IMR-90 (cell line): ENCODE measurements at regions not wholly inside any gene's neighbourhood (a gene's known extent, or its start where the extent isn't known, plus 50 kb on each side); places are given as distances from the start of the nearest gene placed in this dataset.

Experiments
- ATAC-seq: fragments of 200-7000 bp; cut with Tn5 transposase; 2 replicates; pipeline ENCODE4 v1.9.1; 2020; ENCODE audit warnings: low read depth, mild to moderate bottlenecking, moderate library complexity
- BruUV-seq: library from RNA; stranded (reverse); fragments of 400-500 nt; replicated peaks from 2 replicates; lab custom pipeline; 2021; lab: Mats Ljungman, UMichigan
- CTCF ChIA-PET: fragments of 300-600 bp; formaldehyde crosslinking; extraction: SDS; loops from one replicate; lab custom pipeline; 2021; ENCODE audit warnings: antibody characterized with exemption; lab: Yijun Ruan, JAX
- POLR2A ChIA-PET: fragments of 300-600 bp; sonication (Branson Sonifier 250); formaldehyde crosslinking; loops from one replicate; lab custom pipeline; 2022; ENCODE audit warnings: antibody characterized with exemption; ENCODE audit not compliant: unreplicated experiment; lab: Charles Lee
- DNase-seq: peaks from one replicate; pipeline ENCODE4 v3.0.0; 2013
- H2AFZ ChIP-seq: replicated peaks from 2 replicates; pipeline ENCODE3; 2013; ENCODE audit warnings: low read length, mild to moderate bottlenecking; ENCODE audit not compliant: poor library complexity
- H2AK5ac ChIP-seq: 2 replicates; pipeline ENCODE4 v1.6.1; 2013; ENCODE audit warnings: low read depth, low read length, inconsistent platforms
- H2AK9ac ChIP-seq: replicated peaks from 2 replicates; pipeline ENCODE3; 2013; ENCODE audit warnings: mild to moderate bottlenecking, low read depth, low read length, moderate library complexity; ENCODE audit not compliant: poor library complexity
- H2BK120ac ChIP-seq: 2 replicates; pipeline ENCODE4 v1.6.1; 2013; ENCODE audit warnings: low read depth, low read length, inconsistent platforms
- H2BK15ac ChIP-seq: 3 replicates; pipeline ENCODE4 v1.6.1; 2013; ENCODE audit warnings: low read depth, low read length, inconsistent platforms
- H2BK20ac ChIP-seq: 2 replicates; pipeline ENCODE4 v1.6.1; 2013; ENCODE audit warnings: low read depth, mild to moderate bottlenecking, inconsistent platforms, low read length, moderate library complexity
- H2BK5ac ChIP-seq: 2 replicates; pipeline ENCODE4 v1.6.1; 2013; ENCODE audit warnings: mild to moderate bottlenecking, low read depth, low read length, inconsistent platforms; ENCODE audit not compliant: poor library complexity, severe bottlenecking
- H3K14ac ChIP-seq: replicated peaks from 2 replicates; pipeline ENCODE4 v1.6.1; 2013; ENCODE audit warnings: low read depth, low read length, inconsistent platforms
- H3K18ac ChIP-seq: 2 replicates; pipeline ENCODE4 v1.6.1; 2013; ENCODE audit warnings: low read depth, low read length, control low read depth
- H3K23ac ChIP-seq: 2 replicates; pipeline ENCODE4 v1.6.1; 2013; ENCODE audit warnings: low read depth, low read length, inconsistent platforms
- H3K27ac ChIP-seq: 2 replicates; pipeline ENCODE4 v1.5.1; 2013; ENCODE audit warnings: mild to moderate bottlenecking, control low read depth, low read length; ENCODE audit not compliant: insufficient read depth
- H3K27me3 ChIP-seq: 2 replicates; pipeline ENCODE4 v1.6.1; 2013; ENCODE audit warnings: low read length; ENCODE audit not compliant: control insufficient read depth, insufficient read depth
- H3K36me3 ChIP-seq: 2 replicates; pipeline ENCODE4 v1.6.1; 2013; ENCODE audit warnings: low read length, mixed read lengths; ENCODE audit not compliant: control insufficient read depth, insufficient read depth
- H3K4ac ChIP-seq: 2 replicates; pipeline ENCODE4 v1.6.1; 2013; ENCODE audit warnings: low read depth, low read length, inconsistent platforms
- H3K4me1 ChIP-seq: 2 replicates; pipeline ENCODE4 v1.6.1; 2013; ENCODE audit warnings: low read length, mixed read lengths; ENCODE audit not compliant: control insufficient read depth, insufficient read depth
- H3K4me2 ChIP-seq: 2 replicates; pipeline ENCODE4 v1.6.1; 2013; ENCODE audit warnings: low read depth, mild to moderate bottlenecking, control low read depth, low read length, moderate library complexity
- H3K4me3 ChIP-seq: 2 replicates; pipeline ENCODE4 v1.5.1; 2013; ENCODE audit warnings: low read depth, mild to moderate bottlenecking, control low read depth, low read length, moderate library complexity; ENCODE audit not compliant: insufficient read depth
- H3K56ac ChIP-seq: 2 replicates; pipeline ENCODE4 v1.6.1; 2013; ENCODE audit warnings: low read length, inconsistent platforms; ENCODE audit not compliant: insufficient read depth; ENCODE audit errors: extremely low read depth
- H3K79me1 ChIP-seq, 2 experiments: 2 replicates each; pipeline ENCODE4 v1.6.1; 2013; ENCODE audit warnings: low read length in 2 of 2, inconsistent platforms in 1 of 2, low read depth in 1 of 2
- H3K9ac ChIP-seq: 2 replicates; pipeline ENCODE4 v1.6.1; 2013; ENCODE audit warnings: low read depth, low read length, control low read depth
- H3K9me1 ChIP-seq: 2 replicates; pipeline ENCODE4 v1.6.1; 2013; ENCODE audit warnings: low read length, inconsistent platforms; ENCODE audit not compliant: insufficient read depth
- H3K9me3 ChIP-seq: 2 replicates; pipeline ENCODE4 v1.6.1; 2013; ENCODE audit warnings: low read length; ENCODE audit not compliant: control insufficient read depth, insufficient read depth
- H4K20me1 ChIP-seq: 2 replicates; pipeline ENCODE4 v1.6.1; 2013; ENCODE audit warnings: low read length, inconsistent platforms; ENCODE audit not compliant: insufficient read depth
- H4K5ac ChIP-seq: 2 replicates; pipeline ENCODE4 v1.6.1; 2013; ENCODE audit warnings: mild to moderate bottlenecking, low read depth, low read length, control low read depth
- H4K8ac ChIP-seq, 2 experiments: 2 replicates each; pipeline ENCODE4 v1.6.1; 2013; ENCODE audit warnings: low read depth in 2 of 2, low read length in 2 of 2, control low read depth in 1 of 2, inconsistent platforms in 1 of 2
- H4K91ac ChIP-seq: 2 replicates; pipeline ENCODE4 v1.6.1; 2013; ENCODE audit warnings: low read depth, low read length, inconsistent platforms; ENCODE audit not compliant: insufficient read depth
- BHLHE40 ChIP-seq: fragments of 150-350 bp; IDR thresholded peaks from 2 replicates; pipeline ENCODE4 v1.6.1; 2016; ENCODE audit warnings: mild to moderate bottlenecking, low read depth, low read length
- CEBPB ChIP-seq: IDR thresholded peaks from 2 replicates; pipeline ENCODE4 v1.6.1; 2012; ENCODE audit warnings: low read depth, low read length, improper control_type of control experiment
- CHD1 ChIP-seq: IDR thresholded peaks from 2 replicates; pipeline ENCODE4 v1.6.1; 2012; ENCODE audit warnings: low read depth, low read length, improper control_type of control experiment
- ELK1 ChIP-seq: fragments of 150-350 bp; IDR thresholded peaks from 2 replicates; pipeline ENCODE4 v1.6.1; 2016; ENCODE audit warnings: low read depth, mild to moderate bottlenecking, low read length, moderate library complexity, borderline replicate concordance
- FOS ChIP-seq: fragments of 150-350 bp; IDR thresholded peaks from 2 replicates; pipeline ENCODE4 v1.6.1; 2016; ENCODE audit warnings: low read depth, low read length
- MAFK ChIP-seq: IDR thresholded peaks from 2 replicates; pipeline ENCODE4 v1.6.1; 2012; ENCODE audit warnings: low read depth, low read length, improper control_type of control experiment
- MAZ ChIP-seq: IDR thresholded peaks from 2 replicates; pipeline ENCODE4 v1.6.1; 2012; ENCODE audit warnings: low read depth, mild to moderate bottlenecking, low read length, improper control_type of control experiment, moderate library complexity, borderline replicate concordance
- MXI1 ChIP-seq: IDR thresholded peaks from 2 replicates; pipeline ENCODE4 v1.6.1; 2012; ENCODE audit warnings: low read depth, mild to moderate bottlenecking, low read length, moderate library complexity, borderline replicate concordance
- NFE2L2 ChIP-seq: fragments of 150-350 bp; IDR thresholded peaks from 2 replicates; pipeline ENCODE4 v1.6.1; 2016; ENCODE audit warnings: low read depth, mild to moderate bottlenecking, low read length
- POLR2A ChIP-seq: IDR thresholded peaks from 2 replicates; pipeline ENCODE4 v1.6.1; 2012; ENCODE audit warnings: mild to moderate bottlenecking, low read depth, low read length
- RCOR1 ChIP-seq: IDR thresholded peaks from 2 replicates; pipeline ENCODE4 v1.6.1; 2012; ENCODE audit warnings: mild to moderate bottlenecking, low read length, improper control_type of control experiment; ENCODE audit not compliant: insufficient replicate concordance
- SMC3 ChIP-seq: fragments of 150-350 bp; IDR thresholded peaks from 2 replicates; pipeline ENCODE4 v1.6.1; 2016; ENCODE audit warnings: low read depth, mild to moderate bottlenecking, antibody characterized with exemption, low read length, moderate library complexity
- dilution Hi-C: fragments of 300-500 bp; cut with HindIII; formaldehyde crosslinking; loops from one replicate; pipeline ENCODE4 v1.14.3; 2018; ENCODE audit warnings: low sequenced_read_pairs; ENCODE audit not compliant: unreplicated experiment
- in situ Hi-C: fragments of 300-500 bp; cut with MboI; formaldehyde crosslinking; loops from 3 replicates; pipeline ENCODE4 v1.14.3; 2019; ENCODE audit warnings: low sequenced_read_pairs, inconsistent platforms, mixed read lengths
- intact Hi-C: fragments of 100-400 bp; cut with micrococcal nuclease; formaldehyde crosslinking; loops from 2 replicates; pipeline ENCODE4 v1.10.0; 2022

GRCh38 chr2:151029406-151030157, 232.1 kb downstream of the RBM43 start (continued):
- TF ChIP-seq RCOR1 (no peak), CHD1 (no peak)

- BruUV-seq, result no TSS peak
- CTCF ChIA-PET, result interaction anchor here (1.1 kb wide), 1 partner anchor 526 kb away, joined by 3 read pairs; no protein-coding TSS in a partner anchor
- peaks cover 2% of the 10 kb centered on the region; the same call in 1 of the 2 replicates for H3K4me1 ChIP-seq
- H3K9me3 ChIP-seq, result no peaks in the 10 kb centered on the region
- peak overlapping the region; percentile 33; the same call in 1 of the 2 replicates for H3K27ac ChIP-seq
- no peaks in the 10 kb centered on the region for H3K9me1 ChIP-seq
- peak overlapping the region; percentile 71 for H3K18ac ChIP-seq
- no peak overlapping the region for H4K91ac ChIP-seq
- peak overlapping the region; percentile 49 for H3K14ac ChIP-seq
- peak overlapping the region; percentile 57; the same call in 1 of the 2 replicates for H4K5ac ChIP-seq
- TF ChIP-seq NFE2L2 (no peak), MAFK (no peak), CEBPB (no peak), SMC3 (no peak), MXI1 (no peak), RCOR1 (no peak), ELK1 (no peak), POLR2A (no peak), FOS (no peak), MAZ (no peak), BHLHE40 (no peak)
- POLR2A ChIA-PET, result no interaction called here
- no peak overlapping the region for H2AFZ ChIP-seq
- peak overlapping the region; percentile 65 for H3K4ac ChIP-seq
- 0 out of 3 replicates have a peak overlapping the region, but pooled peaks have one; percentile 85 for H2BK15ac ChIP-seq
- H2BK20ac ChIP-seq, result peak overlapping the region; percentile 82; the same call in 1 of the 2 replicates
- no peak overlapping the region for H3K4me2 ChIP-seq
- no peak for ATAC-seq
- peak overlapping the region; percentile 59 for H2BK5ac ChIP-seq
- H3K4me3 ChIP-seq, result no peak overlapping the region
- H3K79me1 ChIP-seq, result no peaks in the 10 kb centered on the region
- H3K9ac ChIP-seq, result no peak overlapping the region
- no peak for DNase-seq
- 0 out of 2 replicates have a peak overlapping the region, but pooled peaks have one; percentile 4 for H3K23ac ChIP-seq
- H2AK5ac ChIP-seq, result peak overlapping the region; percentile 59
- peak overlapping the region; percentile 82 for H2BK120ac ChIP-seq
- H3K36me3 ChIP-seq, result no peaks in the 10 kb centered on the region
- intact Hi-C loops, result no loop called here
- peak overlapping the region in 1 of 2 experiments; percentile 45; a peak in 1 of 4 replicates for H4K8ac ChIP-seq
- no peak overlapping the region for H2AK9ac ChIP-seq
- in situ Hi-C loops, result loop anchor here (25.0 kb wide), 1 partner anchor 1441 kb away; the partner anchor contains the start of gene MMADHC
- H3K56ac ChIP-seq, result no peak overlapping the region
- no peaks in the 10 kb centered on the region for H4K20me1 ChIP-seq
- H3K27me3 ChIP-seq, result no peaks in the 10 kb centered on the region
- dilution Hi-C loops, result no loop called here
These were observed 232.9 kb downstream of the RBM43 start for GRCh38 chr2:151028691-151029176.
